ENCODE measurements at regions not wholly inside any gene's neighbourhood (a gene's known extent, or its start where the extent isn't known, plus 50 kb on each side); places are given as distances from the start of the nearest gene placed in this dataset.

DNA sequence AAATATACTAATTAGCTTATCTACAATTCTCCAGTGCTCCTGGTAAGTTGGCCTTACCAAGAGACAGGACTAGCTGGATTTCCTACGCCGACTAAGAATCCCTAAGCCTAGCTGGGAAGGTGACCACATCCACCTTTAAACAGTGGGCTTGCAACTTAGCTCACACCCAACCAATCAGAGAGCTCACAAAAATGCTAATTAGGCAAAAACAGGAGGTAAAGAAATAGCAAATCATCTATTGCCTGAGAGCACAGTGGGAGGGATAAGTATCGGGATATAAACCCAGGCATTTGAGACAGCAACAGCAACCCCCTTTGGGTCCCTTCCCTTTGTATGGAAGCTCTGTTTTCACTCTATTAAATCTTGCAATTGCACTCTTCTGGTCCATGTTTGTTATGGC lies 1025.0 kb downstream of the RAB28 start:
- Histone ChIP-seq H3K9me2 (replicated peaks; ENCODE audit: insufficient read depth, low read length) (no peaks in the 10 kb centered on the region), H3K79me2 (ENCODE audit: low read length) (no peaks in the 10 kb centered on the region), H3K9me3 (replicated peaks; ENCODE audit: insufficient read depth, low read length) (no peaks in the 10 kb centered on the region), H3K27me3 (replicated peaks; ENCODE audit: insufficient read depth, low read length) (no peaks in the 10 kb centered on the region), H2AFZ (ENCODE audit: low read length) (no peak overlapping the region), H3K4me1 (ENCODE audit: low read length) (no peaks in the 10 kb centered on the region), H3K4me3 (ENCODE audit: low read length) (no peak overlapping the region), H3K9ac (ENCODE audit: low read length) (no peak overlapping the region), H3K4me2 (ENCODE audit: low read depth, low read length) (no peak overlapping the region), H3F3A (ENCODE audit: insufficient read depth, low read length) (no peaks in the 10 kb centered on the region), H3K27ac (ENCODE audit: low read length) (no peak overlapping the region), H4K20me1 (ENCODE audit: insufficient read depth, low read length) (no peaks in the 10 kb centered on the region), H3K36me3 (replicated peaks; ENCODE audit: insufficient read depth, low read length) (no peaks in the 10 kb centered on the region)
- no peak for DNase-seq
- TF ChIP-seq EZH2phosphoT487 (IDR thresholded peaks at IDR 0.05; ENCODE audit: low read length) (no peak), EZH2 (optimal IDR thresholded peaks at IDR 0.05; ENCODE audit: low read depth, low read length) (no peak)
- TF ChIP-seq, protein P1, sequence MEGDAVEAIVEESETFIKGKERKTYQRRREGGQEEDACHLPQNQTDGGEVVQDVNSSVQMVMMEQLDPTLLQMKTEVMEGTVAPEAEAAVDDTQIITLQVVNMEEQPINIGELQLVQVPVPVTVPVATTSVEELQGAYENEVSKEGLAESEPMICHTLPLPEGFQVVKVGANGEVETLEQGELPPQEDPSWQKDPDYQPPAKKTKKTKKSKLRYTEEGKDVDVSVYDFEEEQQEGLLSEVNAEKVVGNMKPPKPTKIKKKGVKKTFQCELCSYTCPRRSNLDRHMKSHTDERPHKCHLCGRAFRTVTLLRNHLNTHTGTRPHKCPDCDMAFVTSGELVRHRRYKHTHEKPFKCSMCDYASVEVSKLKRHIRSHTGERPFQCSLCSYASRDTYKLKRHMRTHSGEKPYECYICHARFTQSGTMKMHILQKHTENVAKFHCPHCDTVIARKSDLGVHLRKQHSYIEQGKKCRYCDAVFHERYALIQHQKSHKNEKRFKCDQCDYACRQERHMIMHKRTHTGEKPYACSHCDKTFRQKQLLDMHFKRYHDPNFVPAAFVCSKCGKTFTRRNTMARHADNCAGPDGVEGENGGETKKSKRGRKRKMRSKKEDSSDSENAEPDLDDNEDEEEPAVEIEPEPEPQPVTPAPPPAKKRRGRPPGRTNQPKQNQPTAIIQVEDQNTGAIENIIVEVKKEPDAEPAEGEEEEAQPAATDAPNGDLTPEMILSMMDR (IDR thresholded peaks at IDR 0.05; ENCODE audit: low read length): no peak

DNA sequence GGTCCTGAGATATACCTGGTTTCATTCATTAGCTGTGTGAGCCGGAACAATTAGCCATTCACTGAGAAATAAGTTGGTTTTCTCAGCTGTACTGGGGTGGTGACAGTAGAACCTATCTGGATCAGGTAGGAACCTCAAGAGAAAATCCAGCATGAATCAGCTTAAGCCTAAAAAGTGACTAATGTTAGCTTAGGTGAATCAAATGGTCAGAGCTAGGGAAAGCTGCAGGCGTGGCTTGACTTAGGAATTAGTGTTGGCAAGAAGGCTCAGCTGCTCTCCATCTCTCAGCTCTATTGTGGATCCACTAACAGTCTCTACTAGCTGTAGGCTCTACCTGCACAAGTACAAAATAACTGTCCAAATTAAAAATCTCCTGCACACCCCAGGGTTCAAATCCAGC lies 1025.5 kb downstream of the RAB28 start:
- no peak overlapping the region for H3K27ac ChIP-seq (ENCODE audit: low read length)
- no peaks in the 10 kb centered on the region for H3K9me3 ChIP-seq (replicated peaks; ENCODE audit: insufficient read depth, low read length)
- no peaks in the 10 kb centered on the region for H3K36me3 ChIP-seq (replicated peaks; ENCODE audit: insufficient read depth, low read length)
- H3K79me2 ChIP-seq (ENCODE audit: low read length): no peaks in the 10 kb centered on the region
- no peak overlapping the region for H2AFZ ChIP-seq (ENCODE audit: low read length)
- no peak overlapping the region for H3K4me3 ChIP-seq (ENCODE audit: low read length)
- TF ChIP-seq EZH2 (optimal IDR thresholded peaks at IDR 0.05; ENCODE audit: low read depth, low read length): no peak
- TF ChIP-seq, protein P1 (IDR thresholded peaks at IDR 0.05; ENCODE audit: low read length): no peak
- TF ChIP-seq EZH2phosphoT487 (IDR thresholded peaks at IDR 0.05; ENCODE audit: low read length): no peak
- no peaks in the 10 kb centered on the region for H4K20me1 ChIP-seq (ENCODE audit: insufficient read depth, low read length)
- H3K27me3 ChIP-seq (replicated peaks; ENCODE audit: insufficient read depth, low read length): no peaks in the 10 kb centered on the region
- no peak overlapping the region for H3K4me2 ChIP-seq (ENCODE audit: low read depth, low read length)
- no peaks in the 10 kb centered on the region for H3K4me1 ChIP-seq (ENCODE audit: low read length)
- no peaks in the 10 kb centered on the region for H3F3A ChIP-seq (ENCODE audit: insufficient read depth, low read length)
- no peaks in the 10 kb centered on the region for H3K9me2 ChIP-seq (replicated peaks; ENCODE audit: insufficient read depth, low read length)
- no peak for DNase-seq
- no peak overlapping the region for H3K9ac ChIP-seq (ENCODE audit: low read length)

DNA sequence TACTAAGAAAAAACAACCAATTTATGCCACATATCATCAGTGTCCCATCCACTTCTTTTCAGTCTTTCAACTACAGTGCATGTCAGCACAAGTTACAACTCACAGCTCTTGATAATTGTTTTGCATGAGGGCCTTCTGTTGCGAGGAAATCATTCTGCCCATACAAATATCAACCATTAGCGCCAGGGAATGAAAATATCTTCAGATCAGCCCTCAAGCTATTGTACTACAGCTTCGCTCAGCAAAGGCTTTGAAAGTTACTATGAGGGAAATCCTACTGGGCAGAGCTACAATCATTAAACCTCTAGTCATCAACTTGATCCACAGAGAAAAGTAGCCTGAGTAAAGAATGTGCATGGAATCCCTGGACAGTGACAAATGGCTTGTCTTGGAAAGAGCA lies 1023.6 kb upstream of the HS3ST1 start:
- H3K4me1 ChIP-seq (ENCODE audit: low read length): no peaks in the 10 kb centered on the region
- H3K9me2 ChIP-seq (replicated peaks; ENCODE audit: insufficient read depth, low read length): no peaks in the 10 kb centered on the region
- no peak overlapping the region for H3K27ac ChIP-seq (ENCODE audit: low read length)
- no peak overlapping the region for H3K9ac ChIP-seq (ENCODE audit: low read length)
- no peaks in the 10 kb centered on the region for H3K79me2 ChIP-seq (ENCODE audit: low read length)
- H3K4me2 ChIP-seq (ENCODE audit: low read depth, low read length): no peak overlapping the region
- H2AFZ ChIP-seq (ENCODE audit: low read length): no peak overlapping the region
- no peaks in the 10 kb centered on the region for H3K36me3 ChIP-seq (replicated peaks; ENCODE audit: insufficient read depth, low read length)
- no peak for DNase-seq
- H3K4me3 ChIP-seq (ENCODE audit: low read length): no peak overlapping the region
- H3K9me3 ChIP-seq (replicated peaks; ENCODE audit: insufficient read depth, low read length): no peaks in the 10 kb centered on the region
- TF ChIP-seq, protein P1 (IDR thresholded peaks at IDR 0.05; ENCODE audit: low read length): no peak
- TF ChIP-seq EZH2 (optimal IDR thresholded peaks at IDR 0.05; ENCODE audit: low read depth, low read length) (no peak), EZH2phosphoT487 (IDR thresholded peaks at IDR 0.05; ENCODE audit: low read length) (no peak)
- H3K27me3 ChIP-seq (replicated peaks; ENCODE audit: insufficient read depth, low read length): no peaks in the 10 kb centered on the region
- H3F3A ChIP-seq (ENCODE audit: insufficient read depth, low read length): no peaks in the 10 kb centered on the region
- no peaks in the 10 kb centered on the region for H4K20me1 ChIP-seq (ENCODE audit: insufficient read depth, low read length)
